SK-N-SH (cell line): ENCODE measurements at regions not wholly inside any gene's neighbourhood (a gene's known extent, or its start where the extent isn't known, plus 50 kb on each side); places are given as distances from the start of the nearest gene placed in this dataset.

Source experiments
- CTCF ChIA-PET: fragments of 300-600, 350-600 bp; formaldehyde crosslinking; extraction: SDS; loops from one replicate; lab custom pipeline; 2021; lab: Yijun Ruan, JAX
- POLR2A ChIA-PET: fragments of 350-600 bp; sonication (Branson Sonifier 250); formaldehyde crosslinking; extraction: SDS; loops from one replicate; lab custom pipeline; 2020; ENCODE audit warnings: antibody characterized with exemption, inconsistent platforms; lab: Yijun Ruan, JAX
- DNase-seq: peaks from one replicate; pipeline ENCODE4 v3.0.0; 2012
- H2AFZ ChIP-seq: fragments of 200-600 bp; sonication (generic); 2 replicates; pipeline ENCODE4 v1.8.1; 2016; ENCODE audit warnings: antibody characterized with exemption, mild to moderate bottlenecking, low read depth
- H3F3A ChIP-seq: fragments of 200-600 bp; sonication (generic); replicated peaks from 2 replicates; pipeline ENCODE3; 2016; ENCODE audit warnings: antibody characterized with exemption, mild to moderate bottlenecking; ENCODE audit not compliant: insufficient read depth
- H3K27ac ChIP-seq, 2 experiments: fragments of 200-500 bp in 1 of 2; fragments of 200-600 bp in 1 of 2; sonication (Bioruptor generic) in 1 of 2; sonication (generic), shearing (Covaris generic) in 1 of 2; 2 replicates each; pipeline versions ENCODE4 v1.5.1 to v1.6.1; 2014 to 2016; ENCODE audit warnings: low read depth in 2 of 2, inconsistent platforms in 1 of 2, low read length in 1 of 2, mild to moderate bottlenecking in 1 of 2, mixed read lengths in 1 of 2
- H3K27me3 ChIP-seq: fragments of 200-600 bp; sonication (generic), shearing (Covaris generic); 2 replicates; pipeline ENCODE4 v1.6.1; 2016; ENCODE audit warnings: mixed run types; ENCODE audit not compliant: insufficient read depth
- H3K36me3 ChIP-seq, 2 experiments: fragments of 200-500 bp in 1 of 2; fragments of 200-600 bp in 1 of 2; sonication (Bioruptor generic) in 1 of 2; sonication (generic) in 1 of 2; replicated peaks in 1 of 2; 2 replicates each; pipeline versions ENCODE3 to v1.5.1; 2014 to 2016; ENCODE audit warnings: low read length in 1 of 2, mild to moderate bottlenecking in 1 of 2; ENCODE audit not compliant: insufficient read depth in 2 of 2, control insufficient read depth in 1 of 2
- H3K4me1 ChIP-seq, 2 experiments: fragments of 200-500 bp in 1 of 2; fragments of 200-600 bp in 1 of 2; sonication (Bioruptor generic) in 1 of 2; sonication (generic), shearing (Covaris generic) in 1 of 2; 2 replicates each; pipeline versions ENCODE4 v1.5.1 to v1.6.1; 2014 to 2016; ENCODE audit warnings: low read depth in 1 of 2, low read length in 1 of 2, mixed run types in 1 of 2; ENCODE audit not compliant: insufficient read depth in 2 of 2, control insufficient read depth in 1 of 2
- H3K4me2 ChIP-seq: fragments of 200-600 bp; sonication (generic), shearing (Covaris generic); 2 replicates; pipeline ENCODE4 v1.6.1; 2017; ENCODE audit warnings: mixed run types
- H3K4me3 ChIP-seq, 2 experiments: fragments of 200-500 bp in 1 of 2; fragments of 200-600 bp in 1 of 2; sonication (Bioruptor generic) in 1 of 2; sonication (generic), shearing (Covaris generic) in 1 of 2; 2 replicates each; pipeline versions ENCODE4 v1.5.1 to v1.8.1; 2014 to 2016; ENCODE audit warnings: low read depth in 2 of 2, inconsistent platforms in 1 of 2, low read length in 1 of 2, mild to moderate bottlenecking in 1 of 2, mixed read lengths in 1 of 2, moderate library complexity in 1 of 2
- H3K79me2 ChIP-seq: fragments of 200-600 bp; sonication (generic); 2 replicates; pipeline ENCODE4 v1.8.1; 2017; ENCODE audit warnings: mild to moderate bottlenecking; ENCODE audit not compliant: insufficient read depth
- H3K9ac ChIP-seq: fragments of 200-600 bp; sonication (generic); 2 replicates; pipeline ENCODE4 v1.6.1; 2017; ENCODE audit warnings: mixed run types
- H3K9me2 ChIP-seq: fragments of 200-600 bp; sonication (generic); 2 replicates; pipeline ENCODE4 v1.6.1; 2017; ENCODE audit warnings: mixed run types
- H3K9me3 ChIP-seq: fragments of 200-600 bp; sonication (generic); 2 replicates; pipeline ENCODE4 v1.6.1; 2017; ENCODE audit warnings: mixed run types, mild to moderate bottlenecking, moderate library complexity
- H4K20me1 ChIP-seq: fragments of 200-600 bp; sonication (generic); 2 replicates; pipeline ENCODE4 v1.6.1; 2017; ENCODE audit warnings: mild to moderate bottlenecking, mixed run types; ENCODE audit not compliant: insufficient read depth
- ELF1 ChIP-seq: IDR thresholded peaks from 2 replicates; pipeline ENCODE4 v1.4.0; 2012
- EP300 ChIP-seq, 2 experiments: IDR thresholded peaks; 2 replicates each; pipeline versions ENCODE4 v1.4.0 to v1.6.1; 2012; ENCODE audit warnings: borderline replicate concordance in 1 of 2, low read depth in 1 of 2, low read length in 1 of 2
- FOSL2 ChIP-seq: IDR thresholded peaks from 2 replicates; pipeline ENCODE4 v1.4.0; 2012; ENCODE audit warnings: low read depth, mild to moderate bottlenecking, moderate library complexity, borderline replicate concordance
- FOXM1 ChIP-seq: IDR thresholded peaks from 2 replicates; pipeline ENCODE4 v1.4.0; 2012; ENCODE audit warnings: low read depth, mild to moderate bottlenecking
- GABPA ChIP-seq: IDR thresholded peaks from 2 replicates; pipeline ENCODE4 v1.4.0; 2012; ENCODE audit warnings: low read depth, mild to moderate bottlenecking
- MXI1 ChIP-seq: IDR thresholded peaks from 2 replicates; pipeline ENCODE4 v1.6.1; 2012; ENCODE audit warnings: mild to moderate bottlenecking, low read depth, low read length, improper control_type of control experiment
- NFIC ChIP-seq: IDR thresholded peaks from 2 replicates; pipeline ENCODE4 v1.4.0; 2012; ENCODE audit warnings: borderline replicate concordance
- NRF1 ChIP-seq: IDR thresholded peaks from 2 replicates; pipeline ENCODE4 v1.6.1; 2012; ENCODE audit warnings: low read depth, mild to moderate bottlenecking, low read length
- POLR2AphosphoS5 ChIP-seq: IDR thresholded peaks from 2 replicates; pipeline ENCODE4 v1.6.1; 2012; ENCODE audit warnings: low read depth, low read length
- RAD21 ChIP-seq: IDR thresholded peaks from 2 replicates; pipeline ENCODE4 v1.6.1; 2012; ENCODE audit warnings: mild to moderate bottlenecking, low read length
- RCOR1 ChIP-seq: fragments of 150-350 bp; IDR thresholded peaks from 2 replicates; pipeline ENCODE4 v1.6.1; 2017; ENCODE audit warnings: antibody characterized with exemption, low read length
- RFX5 ChIP-seq: IDR thresholded peaks from 2 replicates; pipeline ENCODE4 v1.6.1; 2012; ENCODE audit warnings: mild to moderate bottlenecking, improper control_type of control experiment, low read length
- RXRA ChIP-seq: IDR thresholded peaks from 2 replicates; pipeline ENCODE4 v1.4.0; 2012; ENCODE audit warnings: low read depth, mild to moderate bottlenecking, borderline replicate concordance
- SIN3A ChIP-seq: IDR thresholded peaks from 2 replicates; pipeline ENCODE4 v1.6.1; 2012; ENCODE audit warnings: low read depth, mild to moderate bottlenecking, low read length, moderate library complexity, borderline replicate concordance
- SMC3 ChIP-seq: IDR thresholded peaks from 2 replicates; pipeline ENCODE4 v1.6.1; 2012; ENCODE audit warnings: low read depth, low read length, improper control_type of control experiment
- TAF1 ChIP-seq: IDR thresholded peaks from 2 replicates; pipeline ENCODE4 v1.6.1; 2012; ENCODE audit warnings: low read depth, mild to moderate bottlenecking, low read length, moderate library complexity, borderline replicate concordance
- TCF12 ChIP-seq: IDR thresholded peaks from 2 replicates; pipeline ENCODE4 v1.4.0; 2012
- WGBS: methylation state at CpG from one replicate; pipeline ENCODE4 v1.1.6; 2017; ENCODE audit warnings: low lambda C conversion rate; 5-methylcytosine and 5-hydroxymethylcytosine counted together
- TF ChIP-seq, protein P1 (sequence below): IDR thresholded peaks from 2 replicates; pipeline ENCODE4 v1.4.0; 2012; ENCODE audit warnings: low read depth

DNA sequence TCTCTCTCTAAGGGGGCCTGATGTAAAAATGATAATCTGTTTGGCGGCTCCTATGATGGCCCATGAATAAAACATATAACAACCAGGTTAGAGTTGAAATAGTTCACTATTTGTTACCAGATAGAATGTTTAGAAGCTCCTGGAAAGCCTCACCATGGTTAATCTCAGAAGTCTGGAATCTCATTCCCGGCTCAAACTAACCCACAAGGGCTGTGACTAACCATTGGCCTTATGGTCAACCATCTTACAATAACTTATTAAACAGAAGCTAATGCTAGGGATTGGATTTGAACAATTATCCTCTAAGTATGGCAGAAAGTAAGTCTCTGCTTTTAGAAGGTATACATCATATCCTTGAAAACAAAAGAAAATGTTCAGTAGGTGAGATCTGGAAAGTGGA is 134.1 kb upstream of the ADGRL2 start:
- Histone ChIP-seq H3K27me3 (no peaks in the 10 kb centered on the region), H3K4me3 (no peak overlapping the region), H4K20me1 (no peaks in the 10 kb centered on the region), H3K9ac (no peak overlapping the region), H3F3A (peaks cover 4% of the 10 kb centered on the region), H3K4me2 (no peak overlapping the region), H3K9me3 (no peaks in the 10 kb centered on the region), H3K27ac (no peak overlapping the region), H3K4me1 (peaks cover 4% of the 10 kb centered on the region in 2 experiments; a peak in 3 of 4 replicates), H3K9me2 (no peaks in the 10 kb centered on the region), H3K36me3 (no peaks in the 10 kb centered on the region), H3K79me2 (no peaks in the 10 kb centered on the region), H2AFZ (no peak overlapping the region)
- ChIA-PET POLR2A (no interaction called here), CTCF (no interaction called here)
- TF ChIP-seq MXI1 (no peak), FOXM1 (no peak)
- no peak for DNase-seq
- WGBS, result 82% methylated on average over 2 of the region's 2 CpGs

DNA sequence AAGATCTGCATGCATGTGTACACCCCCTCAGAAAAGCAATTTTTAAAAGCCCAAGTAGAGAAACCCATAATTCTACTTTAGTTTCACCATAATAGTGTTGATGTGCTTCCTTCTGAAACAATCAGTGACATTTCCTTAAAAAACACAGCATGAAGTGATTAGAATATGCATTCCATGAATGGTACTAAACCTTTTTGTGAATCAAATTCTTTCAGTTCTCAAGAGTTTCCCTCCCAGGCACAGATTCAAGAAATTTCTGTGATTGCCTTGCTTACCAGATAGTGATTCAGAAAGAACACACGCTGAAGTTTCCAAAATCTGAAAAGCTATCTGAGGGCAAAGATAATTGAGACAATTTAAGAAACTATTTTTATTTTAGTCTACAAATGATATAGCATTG is 136.4 kb upstream of the ADGRL2 start:
- H2AFZ ChIP-seq, result no peak overlapping the region; the same call in 1 of the 2 replicates
- no peak for DNase-seq
- no peaks in the 10 kb centered on the region for H4K20me1 ChIP-seq
- H3K79me2 ChIP-seq, result no peaks in the 10 kb centered on the region
- no peaks in the 10 kb centered on the region for H3K27me3 ChIP-seq
- H3K4me2 ChIP-seq, result no peak overlapping the region
- H3F3A ChIP-seq, result peaks cover 4% of the 10 kb centered on the region
- TF ChIP-seq NFIC, result 0 out of 2 replicates have a peak, but pooled peaks have one; percentile 10
- TF ChIP-seq RAD21, result no peak
- TF ChIP-seq, protein P1, sequence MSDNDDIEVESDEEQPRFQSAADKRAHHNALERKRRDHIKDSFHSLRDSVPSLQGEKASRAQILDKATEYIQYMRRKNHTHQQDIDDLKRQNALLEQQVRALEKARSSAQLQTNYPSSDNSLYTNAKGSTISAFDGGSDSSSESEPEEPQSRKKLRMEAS, result no peak
- peak; percentile 70 for TF ChIP-seq TCF12
- TF ChIP-seq, all 33 proteins: peak for 2
- ChIA-PET CTCF (interaction anchor here (0.7 kb wide), 1 partner anchor 13 kb away, joined by 3 read pairs; no protein-coding TSS in a partner anchor), POLR2A (no interaction called here)
- H3K27ac ChIP-seq, result peak overlapping the region in 1 of 2 experiments; percentile 41; a peak in 3 of 4 replicates
- H3K9ac ChIP-seq, result no peak overlapping the region
- no peaks in the 10 kb centered on the region for H3K36me3 ChIP-seq
- no peaks in the 10 kb centered on the region for H3K9me2 ChIP-seq
- no peaks in the 10 kb centered on the region for H3K9me3 ChIP-seq
- 58% methylated on average over 1 of the region's 1 CpG for WGBS
- peaks cover 0 to 4% of the 10 kb centered on the region in 2 experiments; a peak in 2 of 4 replicates for H3K4me1 ChIP-seq
- no peak overlapping the region for H3K4me3 ChIP-seq

DNA sequence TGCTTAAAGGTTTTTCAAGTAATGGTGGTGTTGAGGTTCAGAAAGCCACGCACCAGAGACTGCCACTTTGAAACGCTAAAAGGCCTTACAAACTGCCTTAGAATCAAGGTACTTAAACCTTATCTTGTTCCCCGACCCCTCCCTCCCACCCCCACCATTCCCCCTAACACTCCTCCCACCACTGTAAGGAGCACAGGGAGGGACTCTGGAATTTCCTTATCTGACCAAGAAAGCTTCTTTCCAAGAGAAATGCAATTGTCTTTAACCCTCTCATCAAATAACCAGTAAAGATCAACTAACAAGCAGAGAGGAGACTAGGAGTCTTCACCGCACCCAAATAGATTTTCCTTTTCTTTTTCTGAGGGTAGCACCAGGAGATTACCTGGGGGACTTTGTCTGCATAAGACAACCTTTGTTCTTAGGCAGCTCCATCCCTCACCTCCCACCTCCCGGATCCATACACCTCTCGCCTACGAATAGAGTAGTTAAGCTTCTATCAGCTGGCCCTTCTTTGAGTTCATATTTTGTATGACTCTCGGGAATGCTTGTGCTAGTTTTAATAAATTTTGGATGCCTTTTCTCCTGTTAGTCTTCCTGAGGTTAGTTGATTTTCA is 137.7 kb upstream of the ADGRL2 start:
- H4K20me1 ChIP-seq, result no peaks in the 10 kb centered on the region
- H3K27ac ChIP-seq, result no peak overlapping the region
- peaks cover 4% of the 10 kb centered on the region for H3F3A ChIP-seq
- H3K36me3 ChIP-seq, result no peaks in the 10 kb centered on the region
- WGBS, result 92% methylated on average over 8 of the region's 8 CpGs
- H3K9me3 ChIP-seq, result no peaks in the 10 kb centered on the region
- H3K79me2 ChIP-seq, result no peaks in the 10 kb centered on the region
- no peak overlapping the region for H2AFZ ChIP-seq
- CTCF ChIA-PET, result no interaction called here
- no peak overlapping the region for H3K9ac ChIP-seq
- H3K27me3 ChIP-seq, result no peaks in the 10 kb centered on the region
- no peak for TF ChIP-seq RFX5
- no peak for TF ChIP-seq ELF1
- TF ChIP-seq SIN3A, result no peak
- no peak for TF ChIP-seq SMC3
- no peak for TF ChIP-seq EP300 (IDR thresholded peaks at IDR 0.05; ENCODE audit: borderline replicate concordance in 1 of 2, low read depth in 1 of 2, low read length in 1 of 2)
- TF ChIP-seq POLR2AphosphoS5, result no peak
- no peak for TF ChIP-seq NRF1
- TF ChIP-seq FOXM1, result no peak
- TF ChIP-seq RCOR1, result no peak
- TF ChIP-seq RXRA, result no peak
- TF ChIP-seq RAD21, result no peak
- TF ChIP-seq GABPA, result no peak
- no peak for TF ChIP-seq MXI1
- TF ChIP-seq TAF1, result no peak
- TF ChIP-seq FOSL2, result no peak
- peaks cover 0 to 4% of the 10 kb centered on the region in 2 experiments; a peak in 2 of 4 replicates for H3K4me1 ChIP-seq
- H3K4me2 ChIP-seq, result no peak overlapping the region
- POLR2A ChIA-PET, result no interaction called here
- no peak overlapping the region for H3K4me3 ChIP-seq
- no peaks in the 10 kb centered on the region for H3K9me2 ChIP-seq
- no peak for DNase-seq
